ENCODE measurements at regions not wholly inside any gene's neighbourhood (a gene's known extent, or its start where the extent isn't known, plus 50 kb on each side); places are given as distances from the start of the nearest gene placed in this dataset.

DNA sequence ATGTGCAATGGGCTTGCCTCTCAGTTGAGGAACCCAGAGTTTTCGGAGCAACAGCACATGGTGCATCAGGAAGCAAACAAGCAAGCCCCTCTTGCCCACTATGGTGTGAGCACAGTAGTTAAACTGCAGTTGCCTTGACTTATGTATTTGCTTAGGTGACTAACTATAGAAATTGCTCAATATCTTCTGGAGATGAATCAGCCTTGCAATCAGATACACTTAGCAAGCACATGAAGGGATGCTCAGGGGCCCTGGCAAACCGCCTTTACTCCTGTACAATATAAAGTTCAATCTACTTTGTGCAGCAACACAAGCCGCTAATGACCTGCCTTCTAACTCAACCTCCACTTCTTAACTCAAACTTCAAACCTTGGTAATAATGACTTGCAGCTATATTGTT is 581.7 kb upstream of the RIOK2 start:
- TF ChIP-seq, protein P1, sequence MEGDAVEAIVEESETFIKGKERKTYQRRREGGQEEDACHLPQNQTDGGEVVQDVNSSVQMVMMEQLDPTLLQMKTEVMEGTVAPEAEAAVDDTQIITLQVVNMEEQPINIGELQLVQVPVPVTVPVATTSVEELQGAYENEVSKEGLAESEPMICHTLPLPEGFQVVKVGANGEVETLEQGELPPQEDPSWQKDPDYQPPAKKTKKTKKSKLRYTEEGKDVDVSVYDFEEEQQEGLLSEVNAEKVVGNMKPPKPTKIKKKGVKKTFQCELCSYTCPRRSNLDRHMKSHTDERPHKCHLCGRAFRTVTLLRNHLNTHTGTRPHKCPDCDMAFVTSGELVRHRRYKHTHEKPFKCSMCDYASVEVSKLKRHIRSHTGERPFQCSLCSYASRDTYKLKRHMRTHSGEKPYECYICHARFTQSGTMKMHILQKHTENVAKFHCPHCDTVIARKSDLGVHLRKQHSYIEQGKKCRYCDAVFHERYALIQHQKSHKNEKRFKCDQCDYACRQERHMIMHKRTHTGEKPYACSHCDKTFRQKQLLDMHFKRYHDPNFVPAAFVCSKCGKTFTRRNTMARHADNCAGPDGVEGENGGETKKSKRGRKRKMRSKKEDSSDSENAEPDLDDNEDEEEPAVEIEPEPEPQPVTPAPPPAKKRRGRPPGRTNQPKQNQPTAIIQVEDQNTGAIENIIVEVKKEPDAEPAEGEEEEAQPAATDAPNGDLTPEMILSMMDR (IDR thresholded peaks at IDR 0.05; ENCODE audit: insufficient read depth, low read length), result no peak
- TF ChIP-seq GABPA (IDR thresholded peaks at IDR 0.05; ENCODE audit: low read depth), result no peak
